Mesendoderm (in vitro differentiated cells): ENCODE measurements at regions not wholly inside any gene's neighbourhood (a gene's known extent, or its start where the extent isn't known, plus 50 kb on each side); places are given as distances from the start of the nearest gene placed in this dataset.
A peak's percentile ranks its signal among the peaks of the same experiment; 100 is the strongest.

ENCODE experiments used
- DNase-seq: peaks from one replicate; pipeline ENCODE4 v3.0.0; 2013
- H2AK5ac ChIP-seq: 2 replicates; pipeline ENCODE4 v1.6.1; 2013; ENCODE audit warnings: low read length, inconsistent platforms
- H2BK120ac ChIP-seq: 2 replicates; pipeline ENCODE4 v1.6.1; 2013; ENCODE audit warnings: low read depth, mild to moderate bottlenecking, low read length, moderate library complexity, mixed read lengths
- H2BK15ac ChIP-seq: replicated peaks from 2 replicates; pipeline ENCODE4 v1.6.1; 2013; ENCODE audit warnings: low read depth, mild to moderate bottlenecking, moderate library complexity
- H2BK5ac ChIP-seq: 2 replicates; pipeline ENCODE4 v1.6.1; 2013; ENCODE audit warnings: low read length, inconsistent platforms
- H3K18ac ChIP-seq: 2 replicates; pipeline ENCODE4 v1.6.1; 2013; ENCODE audit warnings: mild to moderate bottlenecking, low read length, mixed read lengths
- H3K23ac ChIP-seq: one replicate; pipeline ENCODE4 v1.6.1; 2013; ENCODE audit warnings: low read length
- H3K27ac ChIP-seq: 2 replicates; pipeline ENCODE4 v1.5.1; 2013; ENCODE audit warnings: low read depth, mild to moderate bottlenecking, inconsistent platforms, low read length, moderate library complexity
- H3K27me3 ChIP-seq: 2 replicates; pipeline ENCODE4 v1.6.1; 2013; ENCODE audit warnings: low read length, control low read depth, mild to moderate bottlenecking, inconsistent platforms; ENCODE audit not compliant: insufficient read depth, poor library complexity
- H3K36me3 ChIP-seq: 2 replicates; pipeline ENCODE4 v1.6.1; 2013; ENCODE audit warnings: low read length, inconsistent platforms; ENCODE audit not compliant: control insufficient read depth, insufficient read depth
- H3K4ac ChIP-seq: one replicate; pipeline ENCODE4 v1.6.1; 2013; ENCODE audit warnings: low read depth, mild to moderate bottlenecking, low read length, moderate library complexity
- H3K4me1 ChIP-seq: 2 replicates; pipeline ENCODE4 v1.6.1; 2013; ENCODE audit warnings: low read depth, low read length, inconsistent platforms; ENCODE audit not compliant: control insufficient read depth
- H3K4me2 ChIP-seq: 2 replicates; pipeline ENCODE4 v1.6.1; 2013; ENCODE audit warnings: low read length
- H3K4me3 ChIP-seq: 2 replicates; pipeline ENCODE4 v1.5.1; 2013; ENCODE audit warnings: mild to moderate bottlenecking, low read length
- H3K56ac ChIP-seq: one replicate; pipeline ENCODE4 v1.6.1; 2013; ENCODE audit warnings: low read length
- H3K79me1 ChIP-seq: 2 replicates; pipeline ENCODE4 v1.6.1; 2013; ENCODE audit warnings: low read length, inconsistent platforms
- H3K79me2 ChIP-seq: 2 replicates; pipeline ENCODE4 v1.6.1; 2013; ENCODE audit warnings: mild to moderate bottlenecking, low read length; ENCODE audit not compliant: control insufficient read depth, insufficient read depth
- H3K9ac ChIP-seq: 2 replicates; pipeline ENCODE4 v1.6.1; 2013; ENCODE audit warnings: low read length, inconsistent platforms
- H4K5ac ChIP-seq: one replicate; pipeline ENCODE4 v1.6.1; 2013; ENCODE audit warnings: low read length
- H4K8ac ChIP-seq: one replicate; pipeline ENCODE4 v1.6.1; 2013; ENCODE audit warnings: low read depth, mild to moderate bottlenecking, control low read depth, low read length, moderate library complexity
- WGBS: extraction: QIAGEN DNeasy Blood & Tissue Kit; methylation state at CpG from one replicate; pipeline ENCODE4 v1.1.7; 2013; ENCODE audit warnings: low lambda C conversion rate, missing lambda C conversion rate; ENCODE audit not compliant: insufficient coverage; ENCODE audit errors: extremely low coverage; 5-methylcytosine and 5-hydroxymethylcytosine counted together

DNA sequence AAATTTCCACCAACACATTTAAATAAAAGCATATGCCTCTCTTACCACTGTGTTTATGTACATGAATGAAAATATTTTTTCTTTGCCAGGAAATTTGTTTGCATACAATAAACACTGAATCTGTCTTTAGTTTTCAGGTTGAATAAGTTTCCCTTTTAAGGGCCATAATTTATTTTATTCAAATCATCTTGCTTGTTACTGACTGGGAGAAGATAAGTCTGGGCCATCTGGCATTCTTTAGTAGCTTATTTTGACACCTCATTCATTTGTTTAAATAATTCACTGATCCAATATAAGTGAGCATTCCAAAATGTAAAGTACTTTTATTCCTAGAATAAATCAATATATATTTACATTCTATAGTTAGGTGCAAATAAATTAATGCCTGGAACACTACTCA, 1001.3 kb downstream of the PLOD2 start:
- H3K4ac ChIP-seq = no peak overlapping the region
- H3K9ac ChIP-seq = no peak overlapping the region
- H3K56ac ChIP-seq = no peak overlapping the region
- no peak overlapping the region for H4K5ac ChIP-seq
- H3K79me1 ChIP-seq = no peaks in the 10 kb centered on the region
- H3K18ac ChIP-seq = no peak overlapping the region
- no peaks in the 10 kb centered on the region for H3K27me3 ChIP-seq
- no peak overlapping the region for H3K27ac ChIP-seq
- no peak overlapping the region for H3K23ac ChIP-seq
- no peak overlapping the region for H4K8ac ChIP-seq
- no peaks in the 10 kb centered on the region for H3K4me1 ChIP-seq
- H3K36me3 ChIP-seq = no peaks in the 10 kb centered on the region
- no peak overlapping the region for H2BK15ac ChIP-seq
- no peak overlapping the region for H2BK5ac ChIP-seq
- H2BK120ac ChIP-seq = no peak overlapping the region
- no peak overlapping the region for H2AK5ac ChIP-seq
- H3K4me2 ChIP-seq = no peak overlapping the region
- H3K79me2 ChIP-seq = no peaks in the 10 kb centered on the region
- DNase-seq = no peak
- no peak overlapping the region for H3K4me3 ChIP-seq

DNA sequence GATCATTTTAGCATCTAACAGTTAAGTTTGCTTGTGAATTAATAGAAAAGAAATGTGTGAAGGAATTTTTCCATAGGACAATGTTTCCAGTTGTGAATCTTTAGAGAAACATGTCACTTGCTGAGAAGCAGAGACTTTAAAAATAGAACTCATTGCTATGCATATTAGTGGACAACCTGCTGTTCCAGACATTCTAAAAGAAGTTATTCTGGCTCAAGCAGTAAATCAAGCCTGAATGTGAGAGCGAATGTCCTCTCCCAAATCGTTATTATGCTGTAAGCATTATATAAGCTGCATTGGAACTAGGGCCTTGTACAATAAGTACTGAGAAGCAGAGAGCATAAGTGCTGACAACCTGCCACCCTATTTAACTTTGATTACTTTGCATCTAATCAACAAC, 990.9 kb downstream of the PLOD2 start:
- no CpG with 5 or more reads among the region's 2 CpGs for WGBS
- Histone ChIP-seq H4K8ac (no peak overlapping the region), H3K4me3 (no peak overlapping the region), H2AK5ac (no peak overlapping the region), H3K4me1 (no peaks in the 10 kb centered on the region), H3K9ac (no peak overlapping the region), H3K36me3 (no peaks in the 10 kb centered on the region), H3K23ac (no peak overlapping the region), H3K79me2 (no peaks in the 10 kb centered on the region), H3K4me2 (no peak overlapping the region), H2BK120ac (no peak overlapping the region), H3K79me1 (no peaks in the 10 kb centered on the region), H4K5ac (no peak overlapping the region), H3K56ac (no peak overlapping the region), H3K27ac (no peak overlapping the region), H3K4ac (no peak overlapping the region), H3K27me3 (no peaks in the 10 kb centered on the region), H3K18ac (peak overlapping the region; percentile 28), H2BK5ac (no peak overlapping the region), H2BK15ac (no peak overlapping the region)
- DNase-seq = no peak

DNA sequence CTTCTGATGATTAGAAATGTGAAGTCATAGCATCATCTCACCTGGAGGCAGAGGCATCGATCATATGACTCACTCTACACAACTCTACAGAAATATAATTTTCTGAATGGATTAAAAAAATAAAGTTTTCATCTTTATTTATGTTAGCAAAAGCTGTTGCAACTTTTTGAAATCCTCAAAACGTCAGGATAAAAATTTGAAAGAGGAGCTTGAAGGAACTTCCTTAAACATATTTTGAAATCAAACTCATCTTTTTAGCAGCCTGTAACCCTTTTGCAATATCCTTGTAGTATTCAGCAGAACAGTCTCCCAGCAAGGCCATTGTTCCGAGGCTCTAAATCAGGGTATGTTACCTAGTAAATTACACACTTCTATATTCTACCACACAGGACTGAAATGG, 985.4 kb downstream of the PLOD2 start:
- Histone ChIP-seq H3K9ac (no peak overlapping the region), H3K4me3 (no peak overlapping the region), H3K4me1 (no peaks in the 10 kb centered on the region), H3K56ac (no peak overlapping the region), H2BK120ac (no peak overlapping the region), H4K8ac (no peak overlapping the region), H3K4me2 (no peak overlapping the region), H2BK5ac (no peak overlapping the region), H2AK5ac (no peak overlapping the region), H3K18ac (no peak overlapping the region), H2BK15ac (no peak overlapping the region), H3K23ac (no peak overlapping the region), H3K36me3 (no peaks in the 10 kb centered on the region), H3K79me1 (no peaks in the 10 kb centered on the region), H4K5ac (no peak overlapping the region), H3K79me2 (no peaks in the 10 kb centered on the region), H3K27ac (no peak overlapping the region), H3K27me3 (no peaks in the 10 kb centered on the region), H3K4ac (no peak overlapping the region)
- no CpG with 5 or more reads among the region's 3 CpGs for WGBS
- no peak for DNase-seq

DNA sequence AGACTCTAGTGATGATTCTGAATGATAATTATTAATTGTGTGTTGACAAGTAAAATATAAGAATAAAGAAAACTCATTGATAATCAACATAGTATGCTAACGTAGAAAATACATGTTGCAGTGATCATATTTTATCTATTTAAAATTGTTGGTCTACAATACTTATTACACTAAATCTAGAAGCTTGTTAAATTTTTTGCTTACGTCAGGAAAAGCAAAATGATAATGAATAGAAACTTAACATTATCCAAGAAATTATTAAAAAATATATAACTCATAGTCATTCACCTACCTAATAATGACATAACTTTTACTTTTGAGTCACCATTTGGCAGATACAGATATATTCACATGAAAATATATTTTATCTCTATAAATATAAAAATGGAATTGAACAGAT, 984.1 kb downstream of the PLOD2 start:
- Histone ChIP-seq H3K18ac (no peak overlapping the region), H2BK120ac (no peak overlapping the region), H3K79me1 (no peaks in the 10 kb centered on the region), H3K79me2 (no peaks in the 10 kb centered on the region), H4K8ac (no peak overlapping the region), H2BK5ac (no peak overlapping the region), H3K23ac (no peak overlapping the region), H3K27ac (no peak overlapping the region), H3K36me3 (no peaks in the 10 kb centered on the region), H3K4me1 (no peaks in the 10 kb centered on the region), H3K27me3 (no peaks in the 10 kb centered on the region), H3K4ac (no peak overlapping the region), H4K5ac (no peak overlapping the region), H3K4me2 (no peak overlapping the region), H2BK15ac (no peak overlapping the region), H3K9ac (no peak overlapping the region), H2AK5ac (no peak overlapping the region), H3K4me3 (no peak overlapping the region), H3K56ac (no peak overlapping the region)
- no peak for DNase-seq
- WGBS = no CpG with 5 or more reads among the region's 2 CpGs

DNA sequence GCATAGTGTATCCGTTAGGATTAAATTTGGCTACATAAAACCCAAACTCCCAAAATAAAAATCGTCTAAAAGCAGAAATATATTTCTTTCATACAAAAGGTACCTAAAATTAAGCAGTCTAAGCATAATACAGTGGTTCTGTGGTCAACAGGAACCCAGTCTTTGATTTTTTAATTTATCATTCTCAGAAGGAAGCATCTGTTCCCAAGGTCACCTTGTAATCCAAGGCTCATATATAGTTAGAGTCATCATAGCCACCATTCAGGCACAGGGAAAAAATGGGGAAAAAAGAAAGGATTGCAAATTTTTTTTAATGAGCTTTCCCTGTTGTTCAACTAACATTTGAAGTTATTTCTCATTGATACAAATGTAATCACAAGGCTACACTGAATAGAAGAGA, 983.2 kb downstream of the PLOD2 start:
- Histone ChIP-seq H3K18ac (no peak overlapping the region), H2AK5ac (no peak overlapping the region), H3K23ac (no peak overlapping the region), H2BK5ac (no peak overlapping the region), H3K79me1 (no peaks in the 10 kb centered on the region), H3K4me2 (no peak overlapping the region), H3K79me2 (no peaks in the 10 kb centered on the region), H3K27me3 (no peaks in the 10 kb centered on the region), H2BK120ac (no peak overlapping the region), H2BK15ac (no peak overlapping the region), H4K5ac (no peak overlapping the region), H3K4me3 (no peak overlapping the region), H3K56ac (no peak overlapping the region), H3K36me3 (no peaks in the 10 kb centered on the region), H4K8ac (no peak overlapping the region), H3K4ac (no peak overlapping the region), H3K9ac (no peak overlapping the region), H3K4me1 (no peaks in the 10 kb centered on the region), H3K27ac (no peak overlapping the region)
- no CpG with 5 or more reads among the region's 2 CpGs for WGBS
- DNase-seq = no peak

- H3K4me1 ChIP-seq = no peaks in the 10 kb centered on the region
- H3K36me3 ChIP-seq = no peaks in the 10 kb centered on the region
- no peaks in the 10 kb centered on the region for H3K79me1 ChIP-seq
- no peak overlapping the region for H4K8ac ChIP-seq
- H2BK5ac ChIP-seq = no peak overlapping the region
- H3K4me3 ChIP-seq = no peak overlapping the region
- H3K27ac ChIP-seq = no peak overlapping the region
- no peaks in the 10 kb centered on the region for H3K27me3 ChIP-seq
- no peak overlapping the region for H2BK15ac ChIP-seq
- H2AK5ac ChIP-seq = no peak overlapping the region
- H2BK120ac ChIP-seq = no peak overlapping the region
- no peak overlapping the region for H3K9ac ChIP-seq
- H3K4ac ChIP-seq = no peak overlapping the region
- H3K18ac ChIP-seq = no peak overlapping the region
- H3K56ac ChIP-seq = no peak overlapping the region
- H3K79me2 ChIP-seq = no peaks in the 10 kb centered on the region
- DNase-seq = no peak
- H3K4me2 ChIP-seq = no peak overlapping the region
- H4K5ac ChIP-seq = no peak overlapping the region
- no CpG with 5 or more reads among the region's 4 CpGs for WGBS
- no peak overlapping the region for H3K23ac ChIP-seq
Observed at GRCh38 chr3:145182196-145182911, 978.6 kb downstream of the PLOD2 start.
